T-cell (primary cell): ENCODE measurements at regions not wholly inside any gene's neighbourhood (a gene's known extent, or its start where the extent isn't known, plus 50 kb on each side); places are given as distances from the start of the nearest gene placed in this dataset.

Experiments used
- ATAC-seq, 4 experiments: fragments of 200-7000 bp in 3 of 4; fragments of 150-1000 bp in 1 of 4; cut with Tn5 transposase; replicated peaks in 1 of 4; 1 replicate in 3 of 4; 2 replicates in 1 of 4; pipeline ENCODE4 v1.10.0; 2021; ENCODE audit warnings: moderate library complexity in 3 of 4, mild to moderate bottlenecking in 2 of 4, moderate number of reproducible peaks in 1 of 4
- CTCF ChIA-PET, 2 donors: fragments of 300-600 bp; sonication (Branson Sonifier 250); formaldehyde crosslinking; loops; one replicate each; lab custom pipeline; 2022; ENCODE audit warnings: antibody characterized with exemption in 2 of 2; lab: Charles Lee
- POLR2A ChIA-PET, 2 donors: fragments of 300-600 bp; sonication (Branson Sonifier 250); formaldehyde crosslinking; loops; one replicate each; lab custom pipeline; 2022; ENCODE audit warnings: antibody characterized with exemption in 2 of 2; lab: Charles Lee
- DNase-seq, 35 experiments: peaks; one replicate each; pipeline versions ENCODE4 v3.0.0 to v3.0.0-alpha.2; 2013 to 2023
- H3K27ac ChIP-seq: one replicate; pipeline ENCODE4 v1.5.1; 2013; ENCODE audit warnings: low read length
- H3K27me3 ChIP-seq, 2 experiments: replicated peaks in 1 of 2; 1 replicate in 1 of 2; 2 replicates in 1 of 2; pipeline versions ENCODE4 v1.6.1 to v1.7.0; 2013; ENCODE audit warnings: low read length in 1 of 2, mixed read lengths in 1 of 2; ENCODE audit not compliant: control insufficient read depth in 2 of 2, insufficient read depth in 2 of 2; ENCODE audit errors: extremely low read depth in 1 of 2
- H3K36me3 ChIP-seq, 2 donors: 1 replicate in 1 of 2; 2 replicates in 1 of 2; pipeline versions ENCODE4 v1.6.1 to v1.7.0; 2013; ENCODE audit warnings: low read length in 1 of 2; ENCODE audit not compliant: control insufficient read depth in 2 of 2, insufficient read depth in 1 of 2; ENCODE audit errors: extremely low read depth in 1 of 2
- H3K4me1 ChIP-seq, 2 experiments: 1 replicate in 1 of 2; 2 replicates in 1 of 2; pipeline versions ENCODE4 v1.6.1 to v1.7.0; 2013; ENCODE audit warnings: low read length in 2 of 2, mixed read lengths in 1 of 2; ENCODE audit not compliant: insufficient read depth in 2 of 2, control insufficient read depth in 1 of 2; ENCODE audit errors: extremely low read depth in 1 of 2
- H3K4me3 ChIP-seq, 2 donors: 1 replicate in 1 of 2; 2 replicates in 1 of 2; pipeline versions ENCODE4 v1.5.1 to v1.7.0; 2013; ENCODE audit warnings: mild to moderate bottlenecking in 2 of 2, low read length in 1 of 2, moderate library complexity in 1 of 2; ENCODE audit not compliant: control insufficient read depth in 1 of 2; ENCODE audit errors: extremely low read depth in 1 of 2
- H3K9me3 ChIP-seq: 2 replicates; pipeline ENCODE4 v1.7.0; 2013
- H3K27ac Mint-ChIP-seq, 2 donors: one replicate each; pipeline ENCODE4 v1.8.0; 2020 to 2021; ENCODE audit warnings: mild to moderate bottlenecking in 2 of 2, mixed read lengths in 2 of 2
- H3K27me3 Mint-ChIP-seq, 2 donors: one replicate each; pipeline ENCODE4 v1.8.0; 2021 to 2022; ENCODE audit warnings: mixed read lengths in 2 of 2
- H3K36me3 Mint-ChIP-seq: one replicate; pipeline ENCODE4 v1.8.0; 2021; ENCODE audit warnings: mixed read lengths
- H3K4me1 Mint-ChIP-seq, 3 donors: one replicate each; pipeline ENCODE4 v1.8.0; 2020 to 2022; ENCODE audit warnings: mixed read lengths in 3 of 3, mild to moderate bottlenecking in 1 of 3
- H3K4me3 Mint-ChIP-seq, 3 donors: one replicate each; pipeline ENCODE4 v1.8.0; 2020 to 2022; ENCODE audit warnings: mild to moderate bottlenecking in 3 of 3, mixed read lengths in 3 of 3, moderate library complexity in 3 of 3
- H3K9me3 Mint-ChIP-seq, 3 donors: one replicate each; pipeline ENCODE4 v1.8.0; 2020 to 2022; ENCODE audit warnings: mixed read lengths in 3 of 3
- WGBS: methylation state at CpG from one replicate; pipeline ENCODE4 v1.1.5; 2013; ENCODE audit warnings: missing lambda C conversion rate; ENCODE audit not compliant: insufficient coverage; 5-methylcytosine and 5-hydroxymethylcytosine counted together

GRCh38 chr22:27687984-27688545 lies 113.5 kb downstream of the MN1 start:
- ATAC-seq (no peak), DNase-seq (no peak)
- Histone ChIP-seq H3K9me3 (no peaks in the 10 kb centered on the region), H3K27me3 (peaks cover 0 to 10% of the 10 kb centered on the region in 2 experiments), H3K36me3 (no peaks in the 10 kb centered on the region), H3K4me1 (no peaks in the 10 kb centered on the region), H3K4me3 (no peak overlapping the region), H3K27ac (no peak overlapping the region)
- Mint-ChIP-seq H3K9me3 (peaks cover 0 to 6% (median 2%) of the 10 kb centered on the region in 3 donors), H3K27ac (no peak overlapping the region), H3K4me3 (no peak overlapping the region), H3K4me1 (no peaks in the 10 kb centered on the region), H3K36me3 (no peaks in the 10 kb centered on the region), H3K27me3 (peaks cover 0 to 9% of the 10 kb centered on the region in 2 donors)
- CTCF ChIA-PET, result no interaction called here
- POLR2A ChIA-PET, result no interaction called here
- WGBS, result 76% methylated on average over 3 of the region's 3 CpGs

- Histone ChIP-seq H3K4me3 (no peak overlapping the region), H3K27ac (no peak overlapping the region), H3K36me3 (no peaks in the 10 kb centered on the region), H3K27me3 (peaks cover 0 to 12% of the 10 kb centered on the region in 2 experiments), H3K9me3 (no peaks in the 10 kb centered on the region), H3K4me1 (no peaks in the 10 kb centered on the region)
- Mint-ChIP-seq H3K27me3 (peaks cover 4 to 9% of the 10 kb centered on the region in 2 donors), H3K36me3 (no peaks in the 10 kb centered on the region), H3K4me1 (no peaks in the 10 kb centered on the region), H3K4me3 (no peak overlapping the region), H3K9me3 (peaks cover 0 to 6% (median 2%) of the 10 kb centered on the region in 3 donors), H3K27ac (no peak overlapping the region)
- ChIA-PET POLR2A (no interaction called here), CTCF (no interaction called here)
- WGBS, result no CpG with 5 or more reads among the region's 1 CpG
- ATAC-seq (no peak), DNase-seq (no peak)
These were observed 111.9 kb downstream of the MN1 start for GRCh38 chr22:27689664-27690063.

- H3K9me3 Mint-ChIP-seq, result peaks cover 0 to 6% (median 2%) of the 10 kb centered on the region in 3 donors
- H3K4me3 Mint-ChIP-seq, result no peak overlapping the region
- H3K36me3 ChIP-seq, result no peaks in the 10 kb centered on the region
- no peaks in the 10 kb centered on the region for H3K36me3 Mint-ChIP-seq
- no peak overlapping the region for H3K4me3 ChIP-seq
- peaks cover 0 to 9% of the 10 kb centered on the region in 2 experiments for H3K27me3 ChIP-seq
- H3K9me3 ChIP-seq, result no peaks in the 10 kb centered on the region
- CTCF ChIA-PET, result no interaction called here
- no CpG with 5 or more reads among the region's 3 CpGs for WGBS
- no peak overlapping the region for H3K27ac Mint-ChIP-seq
- no peaks in the 10 kb centered on the region for H3K4me1 ChIP-seq
- DNase-seq (no peak), ATAC-seq (no peak)
- no peaks in the 10 kb centered on the region for H3K4me1 Mint-ChIP-seq
- no peak overlapping the region for H3K27ac ChIP-seq
- POLR2A ChIA-PET, result no interaction called here
- peaks cover 4 to 9% of the 10 kb centered on the region in 2 donors for H3K27me3 Mint-ChIP-seq
These were observed 111.0 kb downstream of the MN1 start for GRCh38 chr22:27690599-27690998.

GRCh38 chr22:27692243-27692642 lies 109.3 kb downstream of the MN1 start:
- WGBS, result no CpG with 5 or more reads among the region's 4 CpGs

GRCh38 chr22:27695925-27696324 lies 105.6 kb downstream of the MN1 start:
- H3K36me3 ChIP-seq, result no peaks in the 10 kb centered on the region
- ChIA-PET POLR2A (no interaction called here), CTCF (no interaction called here)
- H3K9me3 ChIP-seq, result no peaks in the 10 kb centered on the region
- H3K27me3 ChIP-seq, result peaks cover 0 to 13% of the 10 kb centered on the region in 2 experiments
- ATAC-seq (no peak), DNase-seq (no peak)
- H3K36me3 Mint-ChIP-seq, result no peaks in the 10 kb centered on the region
- peaks cover 4 to 5% of the 10 kb centered on the region in 2 donors for H3K27me3 Mint-ChIP-seq
- H3K4me1 Mint-ChIP-seq, result no peaks in the 10 kb centered on the region
- H3K4me3 Mint-ChIP-seq, result no peak overlapping the region
- peaks cover 6% of the 10 kb centered on the region in 3 donors for H3K9me3 Mint-ChIP-seq
- H3K27ac Mint-ChIP-seq, result no peak overlapping the region
- 71% methylated on average over 3 of the region's 3 CpGs for WGBS
- H3K4me3 ChIP-seq, result no peak overlapping the region
- no peak overlapping the region for H3K27ac ChIP-seq
- no peaks in the 10 kb centered on the region for H3K4me1 ChIP-seq

More at GRCh38 chr22:27692243-27692642, 109.3 kb downstream of the MN1 start:
- H3K27me3 Mint-ChIP-seq, result peaks cover 4 to 9% of the 10 kb centered on the region in 2 donors
- CTCF ChIA-PET, result no interaction called here
- no peak for DNase-seq
- no peaks in the 10 kb centered on the region for H3K4me1 ChIP-seq
- H3K4me3 ChIP-seq, result no peak overlapping the region
- POLR2A ChIA-PET, result no interaction called here
- H3K27ac ChIP-seq, result no peak overlapping the region
- H3K27ac Mint-ChIP-seq, result no peak overlapping the region
- H3K9me3 ChIP-seq, result no peaks in the 10 kb centered on the region
- no peaks in the 10 kb centered on the region for H3K4me1 Mint-ChIP-seq
- no peak overlapping the region for H3K4me3 Mint-ChIP-seq
- no peak for ATAC-seq
- no peaks in the 10 kb centered on the region for H3K36me3 Mint-ChIP-seq
- H3K9me3 Mint-ChIP-seq, result peaks cover 2 to 9% (median 4%) of the 10 kb centered on the region in 3 donors
- peaks cover 0 to 5% of the 10 kb centered on the region in 2 experiments for H3K27me3 ChIP-seq
- no peaks in the 10 kb centered on the region for H3K36me3 ChIP-seq

GRCh38 chr22:27697888-27698287 lies 103.7 kb downstream of the MN1 start:
- 67% methylated on average over 6 of the region's 8 CpGs for WGBS
- POLR2A ChIA-PET, result no interaction called here
- no peak overlapping the region for H3K27ac Mint-ChIP-seq

More at GRCh38 chr22:27697888-27698287, 103.7 kb downstream of the MN1 start:
- H3K36me3 ChIP-seq, result no peaks in the 10 kb centered on the region
- H3K4me3 Mint-ChIP-seq, result no peak overlapping the region
- DNase-seq, result no peak
- H3K9me3 ChIP-seq, result no peaks in the 10 kb centered on the region
- H3K27me3 Mint-ChIP-seq, result peaks cover 0 to 4% of the 10 kb centered on the region in 2 donors
- H3K4me1 Mint-ChIP-seq, result no peaks in the 10 kb centered on the region
- CTCF ChIA-PET, result no interaction called here
- H3K27ac ChIP-seq, result no peak overlapping the region
- ATAC-seq, result no peak
- H3K4me1 ChIP-seq, result no peaks in the 10 kb centered on the region
- H3K9me3 Mint-ChIP-seq, result peaks cover 6 to 13% (median 9%) of the 10 kb centered on the region in 3 donors
- H3K4me3 ChIP-seq, result no peak overlapping the region
- peaks cover 0 to 10% of the 10 kb centered on the region in 2 experiments for H3K27me3 ChIP-seq
- H3K36me3 Mint-ChIP-seq, result no peaks in the 10 kb centered on the region
